ENCODE measurements at regions not wholly inside any gene's neighbourhood (a gene's known extent, or its start where the extent isn't known, plus 50 kb on each side); places are given as distances from the start of the nearest gene placed in this dataset.

- POLR2A ChIA-PET = no interaction called here
- Histone ChIP-seq H3K4me3 (ENCODE audit: low read depth, low read length) (no peak overlapping the region), H3K27me3 (ENCODE audit: control insufficient read depth, insufficient read depth, low read length) (no peaks in the 10 kb centered on the region), H3K27ac (ENCODE audit: low read depth, low read length) (no peak overlapping the region), H3K9me3 (ENCODE audit: control insufficient read depth, insufficient read depth, low read length) (no peaks in the 10 kb centered on the region)
- CTCF ChIA-PET = no interaction called here
- TF ChIP-seq CTCF (IDR thresholded peaks at IDR 0.05; ENCODE audit: low read depth, low read length) = no peak
- no peak for DNase-seq (ENCODE audit: low read depth, low spot score)
Observed at GRCh38 chr4:106869551-106869950, 166.6 kb downstream of the DKK2 start.

- POLR2A ChIA-PET = no interaction called here
- H3K9me3 ChIP-seq (ENCODE audit: control insufficient read depth, insufficient read depth, low read length) = no peaks in the 10 kb centered on the region
Observed at GRCh38 chr4:106868381-106869035, 167.6 kb downstream of the DKK2 start.

GRCh38 chr4:106864231-106864630 is 171.9 kb downstream of the DKK2 start:
- ChIA-PET POLR2A (no interaction called here), CTCF (no interaction called here)
- H3K9me3 ChIP-seq (ENCODE audit: control insufficient read depth, insufficient read depth, low read length) = no peaks in the 10 kb centered on the region
- no peak overlapping the region for H3K27ac ChIP-seq (ENCODE audit: low read depth, low read length)
- no peaks in the 10 kb centered on the region for H3K27me3 ChIP-seq (ENCODE audit: control insufficient read depth, insufficient read depth, low read length)
- no peak for DNase-seq (ENCODE audit: low read depth, low spot score)
- H3K4me3 ChIP-seq (ENCODE audit: low read depth, low read length) = no peak overlapping the region
- TF ChIP-seq CTCF (IDR thresholded peaks at IDR 0.05; ENCODE audit: low read depth, low read length) = no peak

More at GRCh38 chr4:106868381-106869035, 167.6 kb downstream of the DKK2 start:
- DNase-seq (ENCODE audit: low read depth, low spot score) = no peak
- Histone ChIP-seq H3K4me3 (ENCODE audit: low read depth, low read length) (no peak overlapping the region), H3K27ac (ENCODE audit: low read depth, low read length) (no peak overlapping the region), H3K27me3 (ENCODE audit: control insufficient read depth, insufficient read depth, low read length) (no peaks in the 10 kb centered on the region)
- CTCF ChIA-PET = no interaction called here
- no peak for TF ChIP-seq CTCF (IDR thresholded peaks at IDR 0.05; ENCODE audit: low read depth, low read length)

- Histone ChIP-seq H3K27ac (ENCODE audit: low read depth, low read length) (no peak overlapping the region), H3K9me3 (ENCODE audit: control insufficient read depth, insufficient read depth, low read length) (no peaks in the 10 kb centered on the region), H3K4me3 (ENCODE audit: low read depth, low read length) (no peak overlapping the region), H3K27me3 (ENCODE audit: control insufficient read depth, insufficient read depth, low read length) (no peaks in the 10 kb centered on the region)
- TF ChIP-seq CTCF (IDR thresholded peaks at IDR 0.05; ENCODE audit: low read depth, low read length) = no peak
- no peak for DNase-seq (ENCODE audit: low read depth, low spot score)
- CTCF ChIA-PET = interaction anchor here (0.5 kb wide), 1 partner anchor 526 kb away, joined by 4 read pairs; no protein-coding TSS in a partner anchor
- POLR2A ChIA-PET = no interaction called here
Observed at GRCh38 chr4:106854569-106855351, 181.4 kb downstream of the DKK2 start.

- POLR2A ChIA-PET = no interaction called here
- CTCF ChIA-PET = no interaction called here
- H3K4me3 ChIP-seq (ENCODE audit: low read depth, low read length) = no peak overlapping the region
- H3K9me3 ChIP-seq (ENCODE audit: control insufficient read depth, insufficient read depth, low read length) = no peaks in the 10 kb centered on the region
- no peak for TF ChIP-seq CTCF (IDR thresholded peaks at IDR 0.05; ENCODE audit: low read depth, low read length)
- H3K27ac ChIP-seq (ENCODE audit: low read depth, low read length) = no peak overlapping the region
- no peak for DNase-seq (ENCODE audit: low read depth, low spot score)
- no peaks in the 10 kb centered on the region for H3K27me3 ChIP-seq (ENCODE audit: control insufficient read depth, insufficient read depth, low read length)
Observed at GRCh38 chr4:106852426-106852825, 183.7 kb downstream of the DKK2 start.

Data from AG04450 (cell line).